ENCODE measurements at regions not wholly inside any gene's neighbourhood (a gene's known extent, or its start where the extent isn't known, plus 50 kb on each side); places are given as distances from the start of the nearest gene placed in this dataset.

GRCh38 chr15:35663956-35664355 is 118.0 kb upstream of the DPH6 start:
- H3K9me3 Mint-ChIP-seq: peaks cover 0 to 7% (median 2%) of the 10 kb centered on the region in 7 donors
- no peak overlapping the region for H3K4me3 Mint-ChIP-seq
- no peaks in the 10 kb centered on the region for H3K36me3 Mint-ChIP-seq
- Histone ChIP-seq H3K9me3 (ENCODE audit: control insufficient read depth in 2 of 2, low read length in 2 of 2) (no peaks in the 10 kb centered on the region), H3K27ac (ENCODE audit: insufficient read depth, low read length, poor library complexity, severe bottlenecking) (no peak overlapping the region), H3K4me3 (ENCODE audit: low read depth, low read length) (no peak overlapping the region), H3K27me3 (ENCODE audit: control insufficient read depth, insufficient read depth, low read length) (no peaks in the 10 kb centered on the region), H3K36me3 (ENCODE audit: control insufficient read depth, insufficient read depth, low read length) (no peaks in the 10 kb centered on the region), H3K4me1 (ENCODE audit: control insufficient read depth, insufficient read depth, low read length, poor library complexity, severe bottlenecking) (no peaks in the 10 kb centered on the region)
- ATAC-seq (ENCODE audit: low read depth in 2 of 2): no peak
- peaks cover 12% of the 10 kb centered on the region for H3K27me3 Mint-ChIP-seq
- DNase-seq: no peak
- peaks cover 0 to 4% (median 1%) of the 10 kb centered on the region in 4 donors for H3K4me1 Mint-ChIP-seq
- no peak overlapping the region for H3K27ac Mint-ChIP-seq

- H3K9me3 Mint-ChIP-seq: peaks cover 0 to 4% (median 2%) of the 10 kb centered on the region in 7 donors
- DNase-seq (no peak), ATAC-seq (ENCODE audit: low read depth in 2 of 2) (no peak)
- Histone ChIP-seq H3K36me3 (ENCODE audit: control insufficient read depth, insufficient read depth, low read length) (no peaks in the 10 kb centered on the region), H3K4me1 (ENCODE audit: control insufficient read depth, insufficient read depth, low read length, poor library complexity, severe bottlenecking) (no peaks in the 10 kb centered on the region), H3K27ac (ENCODE audit: insufficient read depth, low read length, poor library complexity, severe bottlenecking) (no peak overlapping the region), H3K27me3 (ENCODE audit: control insufficient read depth, insufficient read depth, low read length) (no peaks in the 10 kb centered on the region), H3K4me3 (ENCODE audit: low read depth, low read length) (no peak overlapping the region), H3K9me3 (ENCODE audit: control insufficient read depth in 2 of 2, low read length in 2 of 2) (no peaks in the 10 kb centered on the region)
- H3K27me3 Mint-ChIP-seq: peaks cover 12% of the 10 kb centered on the region
- H3K36me3 Mint-ChIP-seq: no peaks in the 10 kb centered on the region
- H3K27ac Mint-ChIP-seq: no peak overlapping the region
- H3K4me3 Mint-ChIP-seq: no peak overlapping the region
- H3K4me1 Mint-ChIP-seq: peaks cover 0 to 4% (median 1%) of the 10 kb centered on the region in 4 donors
Measured at GRCh38 chr15:35665896-35666536, 120.1 kb upstream of the DPH6 start.

GRCh38 chr15:35667908-35668307 is 121.9 kb upstream of the DPH6 start:
- H3K36me3 ChIP-seq (ENCODE audit: control insufficient read depth, insufficient read depth, low read length): no peaks in the 10 kb centered on the region
- Mint-ChIP-seq H3K4me3 (no peak overlapping the region), H3K27ac (no peak overlapping the region), H3K36me3 (no peaks in the 10 kb centered on the region), H3K4me1 (peaks cover 0 to 7% (median 2%) of the 10 kb centered on the region in 4 donors), H3K9me3 (peaks cover 0 to 2% (median 0%) of the 10 kb centered on the region in 7 donors), H3K27me3 (peaks cover 5% of the 10 kb centered on the region)
- H3K27ac ChIP-seq (ENCODE audit: insufficient read depth, low read length, poor library complexity, severe bottlenecking): no peak overlapping the region
- no peak for ATAC-seq (ENCODE audit: low read depth in 2 of 2)
- DNase-seq: no peak
- no peaks in the 10 kb centered on the region for H3K9me3 ChIP-seq (ENCODE audit: control insufficient read depth in 2 of 2, low read length in 2 of 2)
- H3K4me3 ChIP-seq (ENCODE audit: low read depth, low read length): no peak overlapping the region
- no peaks in the 10 kb centered on the region for H3K4me1 ChIP-seq (ENCODE audit: control insufficient read depth, insufficient read depth, low read length, poor library complexity, severe bottlenecking)
- H3K27me3 ChIP-seq (ENCODE audit: control insufficient read depth, insufficient read depth, low read length): no peaks in the 10 kb centered on the region

- DNase-seq: no peak
Measured at GRCh38 chr15:35669021-35669420, 123.1 kb upstream of the DPH6 start.

GRCh38 chr15:35669432-35670045 is 123.6 kb upstream of the DPH6 start:
- peaks cover 5% of the 10 kb centered on the region for H3K27me3 Mint-ChIP-seq
- peaks cover 0 to 2% (median 0%) of the 10 kb centered on the region in 7 donors for H3K9me3 Mint-ChIP-seq
- no peak overlapping the region for H3K4me3 Mint-ChIP-seq
- no peaks in the 10 kb centered on the region for H3K4me1 ChIP-seq (ENCODE audit: control insufficient read depth, insufficient read depth, low read length, poor library complexity, severe bottlenecking)
- H3K36me3 ChIP-seq (ENCODE audit: control insufficient read depth, insufficient read depth, low read length): no peaks in the 10 kb centered on the region
- no peaks in the 10 kb centered on the region for H3K36me3 Mint-ChIP-seq
- ATAC-seq (ENCODE audit: low read depth in 2 of 2) (no peak), DNase-seq (no peak)
- peaks cover 0 to 5% (median 2%) of the 10 kb centered on the region in 4 donors for H3K4me1 Mint-ChIP-seq
- no peaks in the 10 kb centered on the region for H3K27me3 ChIP-seq (ENCODE audit: control insufficient read depth, insufficient read depth, low read length)
- H3K4me3 ChIP-seq (ENCODE audit: low read depth, low read length): no peak overlapping the region
- H3K9me3 ChIP-seq (ENCODE audit: control insufficient read depth in 2 of 2, low read length in 2 of 2): no peaks in the 10 kb centered on the region
- H3K27ac ChIP-seq (ENCODE audit: insufficient read depth, low read length, poor library complexity, severe bottlenecking): no peak overlapping the region
- H3K27ac Mint-ChIP-seq: no peak overlapping the region

More at GRCh38 chr15:35669021-35669420, 123.1 kb upstream of the DPH6 start:
- H3K4me1 Mint-ChIP-seq: peaks cover 0 to 5% (median 2%) of the 10 kb centered on the region in 4 donors
- H3K27me3 Mint-ChIP-seq: peaks cover 5% of the 10 kb centered on the region
- H3K4me1 ChIP-seq (ENCODE audit: control insufficient read depth, insufficient read depth, low read length, poor library complexity, severe bottlenecking): no peaks in the 10 kb centered on the region
- no peak overlapping the region for H3K27ac Mint-ChIP-seq
- H3K4me3 ChIP-seq (ENCODE audit: low read depth, low read length): no peak overlapping the region
- no peaks in the 10 kb centered on the region for H3K36me3 Mint-ChIP-seq
- H3K9me3 ChIP-seq (ENCODE audit: control insufficient read depth in 2 of 2, low read length in 2 of 2): no peaks in the 10 kb centered on the region
- no peak for ATAC-seq (ENCODE audit: low read depth in 2 of 2)
- H3K27ac ChIP-seq (ENCODE audit: insufficient read depth, low read length, poor library complexity, severe bottlenecking): no peak overlapping the region
- H3K4me3 Mint-ChIP-seq: no peak overlapping the region
- H3K27me3 ChIP-seq (ENCODE audit: control insufficient read depth, insufficient read depth, low read length): no peaks in the 10 kb centered on the region
- H3K9me3 Mint-ChIP-seq: peaks cover 0 to 2% (median 0%) of the 10 kb centered on the region in 7 donors
- H3K36me3 ChIP-seq (ENCODE audit: control insufficient read depth, insufficient read depth, low read length): no peaks in the 10 kb centered on the region

GRCh38 chr15:35671197-35671596 is 125.2 kb upstream of the DPH6 start:
- DNase-seq: no peak
- H3K4me3 ChIP-seq (ENCODE audit: low read depth, low read length): no peak overlapping the region
- Mint-ChIP-seq H3K27me3 (peaks cover 5% of the 10 kb centered on the region), H3K4me3 (no peak overlapping the region), H3K4me1 (peaks cover 0 to 5% (median 2%) of the 10 kb centered on the region in 4 donors), H3K27ac (no peak overlapping the region), H3K36me3 (no peaks in the 10 kb centered on the region), H3K9me3 (peaks cover 0 to 3% (median 0%) of the 10 kb centered on the region in 7 donors)
- H3K27ac ChIP-seq (ENCODE audit: insufficient read depth, low read length, poor library complexity, severe bottlenecking): no peak overlapping the region
- ATAC-seq (ENCODE audit: low read depth in 2 of 2): no peak
- no peaks in the 10 kb centered on the region for H3K27me3 ChIP-seq (ENCODE audit: control insufficient read depth, insufficient read depth, low read length)
- no peaks in the 10 kb centered on the region for H3K36me3 ChIP-seq (ENCODE audit: control insufficient read depth, insufficient read depth, low read length)
- H3K4me1 ChIP-seq (ENCODE audit: control insufficient read depth, insufficient read depth, low read length, poor library complexity, severe bottlenecking): no peaks in the 10 kb centered on the region
- no peaks in the 10 kb centered on the region for H3K9me3 ChIP-seq (ENCODE audit: control insufficient read depth in 2 of 2, low read length in 2 of 2)

- Histone ChIP-seq H3K27ac (ENCODE audit: insufficient read depth, low read length, poor library complexity, severe bottlenecking) (no peak overlapping the region), H3K36me3 (ENCODE audit: control insufficient read depth, insufficient read depth, low read length) (no peaks in the 10 kb centered on the region), H3K27me3 (ENCODE audit: control insufficient read depth, insufficient read depth, low read length) (no peaks in the 10 kb centered on the region), H3K4me3 (ENCODE audit: low read depth, low read length) (no peak overlapping the region), H3K9me3 (ENCODE audit: control insufficient read depth in 2 of 2, low read length in 2 of 2) (no peaks in the 10 kb centered on the region), H3K4me1 (ENCODE audit: control insufficient read depth, insufficient read depth, low read length, poor library complexity, severe bottlenecking) (no peaks in the 10 kb centered on the region)
- no peaks in the 10 kb centered on the region for H3K36me3 Mint-ChIP-seq
- peaks cover 0 to 5% (median 2%) of the 10 kb centered on the region in 4 donors for H3K4me1 Mint-ChIP-seq
- DNase-seq: no peak
- H3K4me3 Mint-ChIP-seq: no peak overlapping the region
- H3K27me3 Mint-ChIP-seq: peaks cover 5% of the 10 kb centered on the region
- ATAC-seq (ENCODE audit: low read depth in 2 of 2): no peak
- H3K27ac Mint-ChIP-seq: no peak overlapping the region
- H3K9me3 Mint-ChIP-seq: peaks cover 0 to 3% (median 0%) of the 10 kb centered on the region in 7 donors
Measured at GRCh38 chr15:35671981-35672380, 126.0 kb upstream of the DPH6 start.

Data from CD4-positive, CD25-positive, alpha-beta regulatory T cell (primary cell).